K562 (cell line): ENCODE measurements at regions not wholly inside any gene's neighbourhood (a gene's known extent, or its start where the extent isn't known, plus 50 kb on each side); places are given as distances from the start of the nearest gene placed in this dataset.

Experiments
- ATF6 ChIP-seq: sonication (generic); formaldehyde crosslinking; IDR thresholded peaks from 2 replicates; pipeline ENCODE4 v1.4.0; 2020; ENCODE audit warnings: mild to moderate bottlenecking, missing genetic modification reagents
- CBX5 ChIP-seq: IDR thresholded peaks from 2 replicates; pipeline ENCODE4 v1.6.1; 2014; ENCODE audit warnings: low read depth, borderline replicate concordance
- EP400 ChIP-seq: fragments of 450-650 bp; IDR thresholded peaks from 2 replicates; pipeline ENCODE4 v1.6.1; 2017; ENCODE audit warnings: antibody characterized with exemption, mild to moderate bottlenecking, moderate library complexity
- HMBOX1 ChIP-seq: sonication (generic); IDR thresholded peaks from 2 replicates; pipeline ENCODE4 v1.6.1; 2016
- JUND ChIP-seq, 2 experiments: IDR thresholded peaks; 2 replicates in 1 of 2; 3 replicates in 1 of 2; pipeline ENCODE4 v1.6.1; 2011; ENCODE audit warnings: borderline replicate concordance in 2 of 2, low read depth in 2 of 2, low read length in 2 of 2, improper control_type of control experiment in 1 of 2, missing biosample characterization in 1 of 2, missing genetic modification characterization in 1 of 2, missing genetic modification reagents in 1 of 2
- L3MBTL2 ChIP-seq: fragments of 450-650 bp; IDR thresholded peaks from 2 replicates; pipeline ENCODE4 v1.6.1; 2016; ENCODE audit warnings: mild to moderate bottlenecking, moderate library complexity
- MAFF ChIP-seq: IDR thresholded peaks from 2 replicates; pipeline ENCODE4 v1.6.1; 2012; ENCODE audit warnings: low read length, improper control_type of control experiment
- NCOA2 ChIP-seq, 2 experiments: fragments of 450-650 bp; IDR thresholded peaks; 2 replicates each; pipeline ENCODE4 v1.6.1; 2018; ENCODE audit warnings: mild to moderate bottlenecking in 2 of 2, moderate library complexity in 1 of 2; ENCODE audit not compliant: partially characterized antibody in 2 of 2
- NR4A1 ChIP-seq, 2 experiments: fragments of 250-450 bp in 1 of 2; fragments of 450-650 bp in 1 of 2; sonication (Bioruptor Pico) in 1 of 2; IDR thresholded peaks; 2 replicates each; pipeline versions ENCODE4 v1.4.0 to v1.6.1; 2016 to 2020; ENCODE audit warnings: mild to moderate bottlenecking in 2 of 2, missing compliant biosample characterization in 1 of 2, missing genetic modification characterization in 1 of 2, moderate library complexity in 1 of 2
- PREB ChIP-seq: sonication (generic); formaldehyde crosslinking; IDR thresholded peaks from 2 replicates; pipeline ENCODE4 v1.8.1; 2023; ENCODE audit warnings: mild to moderate bottlenecking, missing genetic modification reagents
- RAD51 ChIP-seq: fragments of 450-650 bp; IDR thresholded peaks from 2 replicates; pipeline ENCODE4 v1.7.1; 2016; ENCODE audit warnings: low read depth, mild to moderate bottlenecking, borderline replicate concordance
- RBM22 ChIP-seq: fragments of 200-400 bp; formaldehyde crosslinking; IDR thresholded peaks from 2 replicates; pipeline ENCODE4 v1.6.1; 2018; ENCODE audit warnings: low read length, low read depth; ENCODE audit not compliant: poor library complexity, severe bottlenecking
- SETDB1 ChIP-seq: IDR thresholded peaks from one replicate; pipeline ENCODE4 v1.6.1; 2012; ENCODE audit warnings: low read length, control low read depth, inconsistent platforms
- SPI1 ChIP-seq: IDR thresholded peaks from 2 replicates; pipeline ENCODE4 v1.6.1; 2011; ENCODE audit warnings: low read depth, low read length, control low read depth, borderline replicate concordance
- SRSF7 ChIP-seq: fragments of 200-400 bp; formaldehyde crosslinking; optimal IDR thresholded peaks from 2 replicates; pipeline ENCODE3; 2017; ENCODE audit warnings: mild to moderate bottlenecking, low read depth, low read length
- SUPT5H ChIP-seq: fragments of 450-650 bp; IDR thresholded peaks from 2 replicates; pipeline ENCODE4 v1.6.1; 2016
- TRIM24 ChIP-seq, 2 experiments: fragments of 450-650 bp; IDR thresholded peaks; 2 replicates each; pipeline ENCODE4 v1.6.1; 2016
- ZBTB1 ChIP-seq: sonication (generic); formaldehyde crosslinking; IDR thresholded peaks from 2 replicates; pipeline ENCODE4 v1.8.1; 2023; ENCODE audit warnings: missing genetic modification reagents, low read depth, mild to moderate bottlenecking, borderline replicate concordance
- ZFP36 ChIP-seq: fragments of 150-350 bp; IDR thresholded peaks from 2 replicates; pipeline ENCODE4 v1.6.1; 2018; ENCODE audit warnings: low read length, low read depth; ENCODE audit not compliant: partially characterized antibody
- ZNF518B ChIP-seq: fragments of 250-450 bp; sonication (Bioruptor Pico); IDR thresholded peaks from 2 replicates; pipeline ENCODE4 v1.5.0; 2021; ENCODE audit warnings: mild to moderate bottlenecking, moderate library complexity
- ZNF79 ChIP-seq: fragments of 250-450 bp; sonication (Bioruptor Pico); IDR thresholded peaks from 2 replicates; pipeline ENCODE4 v1.4.0; 2020; ENCODE audit warnings: low read depth, mild to moderate bottlenecking, moderate library complexity

- no peak for TF ChIP-seq ZNF518B (CRISPR knock-in tag)
- TF ChIP-seq ZBTB1: no peak
- TF ChIP-seq RBM22: no peak
- TF ChIP-seq ZFP36: no peak
- TF ChIP-seq RAD51: no peak
- no peak for TF ChIP-seq SPI1
- TF ChIP-seq PREB (CRISPR knock-in tag): no peak
- TF ChIP-seq NR4A1 (CRISPR knock-in tag; IDR thresholded peaks at IDR 0.05): no peak
- no peak for TF ChIP-seq NR4A1 (tag; IDR thresholded peaks at IDR 0.05)
- no peak for TF ChIP-seq ZNF79 (CRISPR knock-in tag)
- no peak for TF ChIP-seq NCOA2 (IDR thresholded peaks at IDR 0.05; ENCODE audit: partially characterized antibody in 2 of 2)
- no peak for TF ChIP-seq MAFF
- TF ChIP-seq JUND (IDR thresholded peaks at IDR 0.05; ENCODE audit: borderline replicate concordance, low read depth, low read length): no peak
- no peak for TF ChIP-seq JUND (tag; IDR thresholded peaks at IDR 0.05; ENCODE audit: borderline replicate concordance, low read depth, low read length)
- no peak for TF ChIP-seq L3MBTL2
- no peak for TF ChIP-seq CBX5
- no peak for TF ChIP-seq ATF6
- no peak for TF ChIP-seq EP400
- no peak for TF ChIP-seq TRIM24 (IDR thresholded peaks at IDR 0.05)
- no peak for TF ChIP-seq SETDB1
- no peak for TF ChIP-seq SUPT5H
- no peak for TF ChIP-seq HMBOX1
- TF ChIP-seq SRSF7: no peak
Measured at GRCh38 chr14:106417224-106418049, 891.1 kb downstream of the TMEM121 start (continued).
